ENCODE measurements at regions not wholly inside any gene's neighbourhood (a gene's known extent, or its start where the extent isn't known, plus 50 kb on each side); places are given as distances from the start of the nearest gene placed in this dataset.

DNA sequence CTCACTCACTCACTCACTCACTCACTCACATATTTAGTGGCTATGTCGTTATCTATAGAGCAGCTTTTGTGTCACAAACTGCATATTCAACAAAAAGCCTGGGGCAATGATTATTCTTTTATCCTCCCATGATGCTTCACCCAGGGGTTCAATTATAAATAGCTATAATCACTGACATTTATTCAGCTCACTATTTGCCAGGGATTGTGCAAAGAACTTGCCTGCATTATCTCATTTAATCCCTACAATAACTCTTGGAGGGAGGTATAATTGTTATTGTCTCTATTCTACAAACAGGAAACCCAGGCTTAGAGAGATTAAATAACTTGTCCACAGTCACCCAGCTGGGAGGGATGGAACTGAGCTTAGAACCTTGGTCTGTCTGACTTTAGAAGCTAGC, 298.0 kb upstream of the MSX2 start:
- TF ChIP-seq, protein P1, sequence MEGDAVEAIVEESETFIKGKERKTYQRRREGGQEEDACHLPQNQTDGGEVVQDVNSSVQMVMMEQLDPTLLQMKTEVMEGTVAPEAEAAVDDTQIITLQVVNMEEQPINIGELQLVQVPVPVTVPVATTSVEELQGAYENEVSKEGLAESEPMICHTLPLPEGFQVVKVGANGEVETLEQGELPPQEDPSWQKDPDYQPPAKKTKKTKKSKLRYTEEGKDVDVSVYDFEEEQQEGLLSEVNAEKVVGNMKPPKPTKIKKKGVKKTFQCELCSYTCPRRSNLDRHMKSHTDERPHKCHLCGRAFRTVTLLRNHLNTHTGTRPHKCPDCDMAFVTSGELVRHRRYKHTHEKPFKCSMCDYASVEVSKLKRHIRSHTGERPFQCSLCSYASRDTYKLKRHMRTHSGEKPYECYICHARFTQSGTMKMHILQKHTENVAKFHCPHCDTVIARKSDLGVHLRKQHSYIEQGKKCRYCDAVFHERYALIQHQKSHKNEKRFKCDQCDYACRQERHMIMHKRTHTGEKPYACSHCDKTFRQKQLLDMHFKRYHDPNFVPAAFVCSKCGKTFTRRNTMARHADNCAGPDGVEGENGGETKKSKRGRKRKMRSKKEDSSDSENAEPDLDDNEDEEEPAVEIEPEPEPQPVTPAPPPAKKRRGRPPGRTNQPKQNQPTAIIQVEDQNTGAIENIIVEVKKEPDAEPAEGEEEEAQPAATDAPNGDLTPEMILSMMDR (IDR thresholded peaks at IDR 0.05; ENCODE audit: unreplicated experiment), result no peak
- intact Hi-C loops (cut with micrococcal nuclease; ENCODE audit: unreplicated experiment), result no loop called here
- Mint-ChIP-seq H3K4me1 (ENCODE audit: low read depth, unreplicated experiment) (peaks cover 12% of the 10 kb centered on the region), H3K27ac (ENCODE audit: unreplicated experiment) (no peak overlapping the region), H3K9me3 (ENCODE audit: low read depth, unreplicated experiment) (peaks cover 2% of the 10 kb centered on the region), H3K4me3 (ENCODE audit: low read depth, unreplicated experiment) (no peak overlapping the region), H3K27me3 (ENCODE audit: unreplicated experiment) (no peaks in the 10 kb centered on the region), H3K36me3 (ENCODE audit: insufficient read depth, unreplicated experiment) (no peaks in the 10 kb centered on the region)
- no peak for DNase-seq
- BruUV-seq (replicated peaks), result no TSS peak
- CTCF ChIA-PET, result no interaction called here

DNA sequence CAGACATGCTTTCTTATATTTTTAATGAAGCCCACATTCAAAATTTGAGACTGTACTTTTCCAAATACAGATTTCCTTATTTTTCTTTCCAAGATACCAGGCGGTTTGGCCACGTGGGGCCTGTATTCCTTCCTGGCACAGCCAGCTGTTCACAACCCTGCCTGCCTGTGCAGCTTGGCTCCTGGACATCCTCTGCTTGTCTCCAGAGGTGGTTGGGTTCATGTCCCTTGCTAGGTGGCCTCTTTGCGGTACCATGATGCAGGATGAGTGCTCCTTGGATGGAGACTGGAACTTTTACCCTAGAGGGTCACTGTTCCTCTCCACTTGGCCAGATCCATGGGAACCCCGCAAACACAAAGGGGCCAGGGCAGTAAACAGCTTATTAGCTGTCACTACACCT, 297.5 kb upstream of the MSX2 start:
- DNase-seq, result no peak
- TF ChIP-seq, protein P1 (IDR thresholded peaks at IDR 0.05; ENCODE audit: unreplicated experiment), result no peak
- no peaks in the 10 kb centered on the region for H3K36me3 Mint-ChIP-seq (ENCODE audit: insufficient read depth, unreplicated experiment)
- intact Hi-C loops (cut with micrococcal nuclease; ENCODE audit: unreplicated experiment), result no loop called here
- H3K27ac Mint-ChIP-seq (ENCODE audit: unreplicated experiment), result no peak overlapping the region
- no peak overlapping the region for H3K4me3 Mint-ChIP-seq (ENCODE audit: low read depth, unreplicated experiment)
- H3K9me3 Mint-ChIP-seq (ENCODE audit: low read depth, unreplicated experiment), result peaks cover 2% of the 10 kb centered on the region
- peaks cover 12% of the 10 kb centered on the region for H3K4me1 Mint-ChIP-seq (ENCODE audit: low read depth, unreplicated experiment)
- CTCF ChIA-PET, result interaction anchor here (0.8 kb wide), 1 partner anchor 148 kb away, joined by 3 read pairs; no protein-coding TSS in a partner anchor
- H3K27me3 Mint-ChIP-seq (ENCODE audit: unreplicated experiment), result no peaks in the 10 kb centered on the region
- no TSS peak for BruUV-seq (replicated peaks)

DNA sequence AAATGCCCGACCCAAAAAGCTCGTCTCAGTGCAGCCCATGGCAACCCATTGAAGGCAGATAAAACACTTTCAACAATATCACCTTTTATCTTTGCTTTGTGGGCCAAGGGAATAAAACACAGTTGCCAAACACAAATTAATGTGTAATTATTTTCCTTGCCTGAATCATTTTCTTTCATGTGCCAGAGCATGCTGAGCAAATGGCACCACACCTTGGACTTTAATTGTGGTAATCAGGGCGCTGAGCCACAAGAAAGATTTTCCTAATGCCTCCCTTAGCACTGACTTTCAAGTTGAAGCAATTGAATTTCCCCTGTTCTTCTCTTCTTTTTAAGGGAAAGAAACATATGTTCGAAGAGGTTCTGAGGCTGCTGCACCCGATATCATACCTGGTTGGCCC, 297.1 kb upstream of the MSX2 start:
- Mint-ChIP-seq H3K4me3 (ENCODE audit: low read depth, unreplicated experiment) (no peak overlapping the region), H3K27ac (ENCODE audit: unreplicated experiment) (no peak overlapping the region), H3K36me3 (ENCODE audit: insufficient read depth, unreplicated experiment) (no peaks in the 10 kb centered on the region), H3K4me1 (ENCODE audit: low read depth, unreplicated experiment) (peaks cover 12% of the 10 kb centered on the region), H3K9me3 (ENCODE audit: low read depth, unreplicated experiment) (peaks cover 2% of the 10 kb centered on the region), H3K27me3 (ENCODE audit: unreplicated experiment) (no peaks in the 10 kb centered on the region)
- TF ChIP-seq, protein P1 (IDR thresholded peaks at IDR 0.05; ENCODE audit: unreplicated experiment), result no peak
- intact Hi-C loops (cut with micrococcal nuclease; ENCODE audit: unreplicated experiment), result no loop called here
- CTCF ChIA-PET, result interaction anchor here (0.8 kb wide), 1 partner anchor 148 kb away, joined by 3 read pairs; no protein-coding TSS in a partner anchor
- DNase-seq, result no peak
- no TSS peak for BruUV-seq (replicated peaks)

DNA sequence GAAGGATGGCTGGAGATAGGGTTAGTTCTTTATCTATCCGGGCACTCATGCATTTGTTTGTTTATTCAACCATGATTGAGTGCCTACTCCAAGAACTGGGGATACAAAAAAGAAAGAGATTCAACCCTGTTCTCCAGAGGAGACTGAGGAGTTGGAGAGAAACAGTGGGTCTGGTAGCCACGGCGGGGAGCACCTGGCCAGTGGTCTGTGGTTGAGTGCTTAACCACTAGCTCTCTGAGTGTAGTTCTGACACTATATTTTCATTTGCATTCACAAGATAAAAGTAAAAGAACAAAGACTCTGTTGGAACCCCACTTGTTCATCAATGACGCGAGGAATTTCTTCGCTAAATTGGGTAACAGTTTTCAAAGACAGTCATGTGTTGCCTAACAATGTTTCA, 295.5 kb upstream of the MSX2 start:
- TF ChIP-seq, protein P1 (IDR thresholded peaks at IDR 0.05; ENCODE audit: unreplicated experiment), result no peak
- CTCF ChIA-PET, result no interaction called here
- DNase-seq, result no peak
- no peaks in the 10 kb centered on the region for H3K27me3 Mint-ChIP-seq (ENCODE audit: unreplicated experiment)
- peaks cover 2% of the 10 kb centered on the region for H3K9me3 Mint-ChIP-seq (ENCODE audit: low read depth, unreplicated experiment)
- BruUV-seq (replicated peaks), result no TSS peak
- H3K27ac Mint-ChIP-seq (ENCODE audit: unreplicated experiment), result no peak overlapping the region
- H3K4me3 Mint-ChIP-seq (ENCODE audit: low read depth, unreplicated experiment), result no peak overlapping the region
- intact Hi-C loops (cut with micrococcal nuclease; ENCODE audit: unreplicated experiment), result no loop called here
- no peaks in the 10 kb centered on the region for H3K36me3 Mint-ChIP-seq (ENCODE audit: insufficient read depth, unreplicated experiment)
- H3K4me1 Mint-ChIP-seq (ENCODE audit: low read depth, unreplicated experiment), result peaks cover 12% of the 10 kb centered on the region

All from Calu3 (cell line).